Activated CD8-positive, alpha-beta T cell treated with anti-CD3 and anti-CD28 coated beads, Interleukin-2, amount 10 ng/mL, durations not matched to agents 7 days and 5 days (primary cell): ENCODE measurements at regions not wholly inside any gene's neighbourhood (a gene's known extent, or its start where the extent isn't known, plus 50 kb on each side); places are given as distances from the start of the nearest gene placed in this dataset.
A peak's percentile ranks its signal among the peaks of the same experiment; 100 is the strongest.
"Not testable (repeated sequence)": the region's sequence is repeated elsewhere in the genome, so short reads cannot be mapped to it uniquely, and the experiment has no call there.

Experiments used
- ATAC-seq: fragments of 150-1000 bp; cut with Tn5 transposase; one replicate; pipeline ENCODE4 v1.10.0; 2021; ENCODE audit warnings: moderate library complexity
- CTCF ChIA-PET: fragments of 350-600 bp; sonication (Branson Sonifier 250); formaldehyde crosslinking; loops from one replicate; lab custom pipeline; 2021; ENCODE audit warnings: antibody characterized with exemption; lab: Charles Lee
- POLR2A ChIA-PET: fragments of 350-600 bp; sonication (Branson Sonifier 250); formaldehyde crosslinking; loops from one replicate; lab custom pipeline; 2021; ENCODE audit warnings: antibody characterized with exemption; lab: Charles Lee
- DNase-seq: peaks from one replicate; pipeline ENCODE4 v3.0.0-alpha.2; 2020
- H3K27ac Mint-ChIP-seq: one replicate; pipeline ENCODE4 v1.8.0; 2021; ENCODE audit warnings: mild to moderate bottlenecking, mixed read lengths
- H3K27me3 Mint-ChIP-seq: one replicate; pipeline ENCODE4 v1.8.0; 2021; ENCODE audit warnings: low read depth, mixed read lengths
- H3K36me3 Mint-ChIP-seq: one replicate; pipeline ENCODE4 v1.8.0; 2021; ENCODE audit warnings: low read depth, mixed read lengths
- H3K4me1 Mint-ChIP-seq: one replicate; pipeline ENCODE4 v1.8.0; 2021; ENCODE audit warnings: low read depth, mixed read lengths
- H3K4me3 Mint-ChIP-seq: one replicate; pipeline ENCODE4 v1.8.0; 2021; ENCODE audit warnings: mild to moderate bottlenecking, mixed read lengths
- H3K9me3 Mint-ChIP-seq: one replicate; pipeline ENCODE4 v1.8.0; 2022; ENCODE audit warnings: mixed read lengths; ENCODE audit not compliant: insufficient read depth

- Mint-ChIP-seq H3K36me3 (no peaks in the 10 kb centered on the region), H3K27ac (no peak overlapping the region), H3K9me3 (no peaks in the 10 kb centered on the region), H3K4me1 (no peaks in the 10 kb centered on the region), H3K27me3 (no peaks in the 10 kb centered on the region), H3K4me3 (no peak overlapping the region)
- DNase-seq (no peak), ATAC-seq (no peak)
- ChIA-PET CTCF (interaction anchor here (1.2 kb wide), 1 partner anchor 14 kb away, joined by 5 read pairs; no protein-coding TSS in a partner anchor), POLR2A (no interaction called here)
Observed at GRCh38 chr2:187188783-187189631, 259.0 kb downstream of the CALCRL start.

GRCh38 chr2:187187519-187187918 is 260.5 kb downstream of the CALCRL start:
- Mint-ChIP-seq H3K27me3 (no peaks in the 10 kb centered on the region), H3K36me3 (no peaks in the 10 kb centered on the region), H3K9me3 (no peaks in the 10 kb centered on the region), H3K4me3 (no peak overlapping the region), H3K4me1 (no peaks in the 10 kb centered on the region), H3K27ac (no peak overlapping the region)
- ATAC-seq (no peak), DNase-seq (no peak)
- ChIA-PET POLR2A (no interaction called here), CTCF (no interaction called here)

- DNase-seq: no peak
- H3K4me1 Mint-ChIP-seq: no peaks in the 10 kb centered on the region
- no peaks in the 10 kb centered on the region for H3K9me3 Mint-ChIP-seq
- ATAC-seq: no peak
- H3K4me3 Mint-ChIP-seq: no peak overlapping the region
- H3K27me3 Mint-ChIP-seq: no peaks in the 10 kb centered on the region
- H3K27ac Mint-ChIP-seq: no peak overlapping the region
- ChIA-PET CTCF (no interaction called here), POLR2A (no interaction called here)
- no peaks in the 10 kb centered on the region for H3K36me3 Mint-ChIP-seq
Observed at GRCh38 chr2:187180529-187180928, 267.5 kb downstream of the CALCRL start.

- H3K27me3 Mint-ChIP-seq, H3K36me3 Mint-ChIP-seq, H3K4me1 Mint-ChIP-seq, DNase-seq, H3K4me3 Mint-ChIP-seq, H3K9me3 Mint-ChIP-seq, CTCF ChIA-PET, H3K27ac Mint-ChIP-seq, POLR2A ChIA-PET, ATAC-seq: not testable (repeated sequence)
Observed at GRCh38 chr2:187178876-187179275, 269.2 kb downstream of the CALCRL start.

GRCh38 chr2:187177253-187177652 is 270.8 kb downstream of the CALCRL start:
- POLR2A ChIA-PET: no interaction called here
- no peak for ATAC-seq

GRCh38 chr2:187174582-187174981 is 273.5 kb downstream of the CALCRL start:
- ChIA-PET POLR2A (no interaction called here), CTCF (interaction anchor here (1.6 kb wide), 1 partner anchor 15 kb away, joined by 5 read pairs; no protein-coding TSS in a partner anchor)
- no peaks in the 10 kb centered on the region for H3K4me1 Mint-ChIP-seq
- no peaks in the 10 kb centered on the region for H3K27me3 Mint-ChIP-seq
- DNase-seq: no peak
- no peaks in the 10 kb centered on the region for H3K36me3 Mint-ChIP-seq
- no peaks in the 10 kb centered on the region for H3K9me3 Mint-ChIP-seq
- ATAC-seq: peak; percentile 39
- no peak overlapping the region for H3K4me3 Mint-ChIP-seq
- H3K27ac Mint-ChIP-seq: no peak overlapping the region

More at GRCh38 chr2:187177253-187177652, 270.8 kb downstream of the CALCRL start:
- CTCF ChIA-PET: no interaction called here
- Mint-ChIP-seq H3K4me1 (no peaks in the 10 kb centered on the region), H3K9me3 (no peaks in the 10 kb centered on the region), H3K4me3 (no peak overlapping the region), H3K36me3 (no peaks in the 10 kb centered on the region), H3K27ac (no peak overlapping the region), H3K27me3 (no peaks in the 10 kb centered on the region)
- DNase-seq: no peak

GRCh38 chr2:187171318-187171717 is 276.7 kb downstream of the CALCRL start:
- Mint-ChIP-seq H3K4me3 (no peak overlapping the region), H3K27ac (no peak overlapping the region), H3K4me1 (no peaks in the 10 kb centered on the region), H3K9me3 (no peaks in the 10 kb centered on the region), H3K27me3 (no peaks in the 10 kb centered on the region), H3K36me3 (no peaks in the 10 kb centered on the region)
- POLR2A ChIA-PET: no interaction called here
- ATAC-seq (no peak), DNase-seq (no peak)
- CTCF ChIA-PET: no interaction called here

- ATAC-seq (no peak), DNase-seq (no peak)
- no peak overlapping the region for H3K27ac Mint-ChIP-seq
- H3K4me3 Mint-ChIP-seq: no peak overlapping the region
- no peaks in the 10 kb centered on the region for H3K36me3 Mint-ChIP-seq
- CTCF ChIA-PET: no interaction called here
- POLR2A ChIA-PET: no interaction called here
- H3K4me1 Mint-ChIP-seq: no peaks in the 10 kb centered on the region
- no peaks in the 10 kb centered on the region for H3K27me3 Mint-ChIP-seq
- no peaks in the 10 kb centered on the region for H3K9me3 Mint-ChIP-seq
Observed at GRCh38 chr2:187169864-187170263, 278.2 kb downstream of the CALCRL start.

GRCh38 chr2:187168720-187169713 is 279.0 kb downstream of the CALCRL start:
- H3K9me3 Mint-ChIP-seq: no peaks in the 10 kb centered on the region
- ChIA-PET POLR2A (no interaction called here), CTCF (no interaction called here)
- no peak overlapping the region for H3K4me3 Mint-ChIP-seq
- ATAC-seq (no peak), DNase-seq (no peak)
- no peaks in the 10 kb centered on the region for H3K4me1 Mint-ChIP-seq
- no peaks in the 10 kb centered on the region for H3K27me3 Mint-ChIP-seq
- H3K36me3 Mint-ChIP-seq: no peaks in the 10 kb centered on the region
- H3K27ac Mint-ChIP-seq: no peak overlapping the region

GRCh38 chr2:187167491-187167890 is 280.6 kb downstream of the CALCRL start:
- H3K27ac Mint-ChIP-seq: no peak overlapping the region
- POLR2A ChIA-PET: no interaction called here
- H3K9me3 Mint-ChIP-seq: no peaks in the 10 kb centered on the region
- CTCF ChIA-PET: no interaction called here
- no peaks in the 10 kb centered on the region for H3K4me1 Mint-ChIP-seq
- DNase-seq (no peak), ATAC-seq (no peak)
- no peaks in the 10 kb centered on the region for H3K36me3 Mint-ChIP-seq
- H3K4me3 Mint-ChIP-seq: no peak overlapping the region
- no peaks in the 10 kb centered on the region for H3K27me3 Mint-ChIP-seq

- no peaks in the 10 kb centered on the region for H3K4me1 Mint-ChIP-seq
- POLR2A ChIA-PET: no interaction called here
- H3K9me3 Mint-ChIP-seq: no peaks in the 10 kb centered on the region
Observed at GRCh38 chr2:187165936-187166610, 282.0 kb downstream of the CALCRL start.

More at GRCh38 chr2:187165936-187166610, 282.0 kb downstream of the CALCRL start:
- Mint-ChIP-seq H3K36me3 (no peaks in the 10 kb centered on the region), H3K27me3 (no peaks in the 10 kb centered on the region), H3K4me3 (no peak overlapping the region), H3K27ac (no peak overlapping the region)
- CTCF ChIA-PET: no interaction called here
- no peak for DNase-seq
- no peak for ATAC-seq
